OCI-LY7 (cell line): ENCODE measurements at regions not wholly inside any gene's neighbourhood (a gene's known extent, or its start where the extent isn't known, plus 50 kb on each side); places are given as distances from the start of the nearest gene placed in this dataset.

Experiments used
- BruUV-seq: library from RNA; stranded (reverse); fragments of 400-500 nt; replicated peaks from 2 replicates; lab custom pipeline; 2021; lab: Mats Ljungman, UMichigan
- CTCF ChIA-PET: fragments of 300-600 bp; sonication (Branson Sonifier 250); formaldehyde crosslinking; loops from one replicate; lab custom pipeline; 2022; ENCODE audit warnings: antibody characterized with exemption; ENCODE audit not compliant: unreplicated experiment; lab: Charles Lee
- POLR2A ChIA-PET: fragments of 300-600 bp; sonication (Branson Sonifier 250); formaldehyde crosslinking; loops from one replicate; lab custom pipeline; 2022; ENCODE audit warnings: antibody characterized with exemption; lab: Charles Lee
- DNase-seq: peaks from one replicate; pipeline ENCODE4 v3.0.0-alpha.2; 2015; ENCODE audit warnings: low spot score
- H2AFZ ChIP-seq: fragments of 200-600 bp; sonication (generic), shearing (Covaris generic); 2 replicates; pipeline ENCODE4 v1.6.1; 2014; ENCODE audit warnings: mild to moderate bottlenecking, antibody characterized with exemption, low read length, moderate library complexity
- H3K27ac ChIP-seq: fragments of 200-600 bp; sonication (generic); 2 replicates; pipeline ENCODE4 v1.5.1; 2014; ENCODE audit warnings: mixed run types, low read depth, mild to moderate bottlenecking, moderate library complexity, low read length, inconsistent platforms; ENCODE audit not compliant: poor library complexity, severe bottlenecking
- H3K36me3 ChIP-seq: fragments of 200-600 bp; sonication (generic); 2 replicates; pipeline ENCODE4 v1.6.1; 2014; ENCODE audit warnings: mild to moderate bottlenecking, antibody characterized with exemption, low read length, moderate library complexity, mixed read lengths; ENCODE audit not compliant: insufficient read depth
- H3K4me1 ChIP-seq: fragments of 200-600 bp; sonication (generic); 2 replicates; pipeline ENCODE4 v1.5.1; 2014; ENCODE audit warnings: mild to moderate bottlenecking, low read length; ENCODE audit not compliant: insufficient read depth, poor library complexity, severe bottlenecking
- H3K4me2 ChIP-seq: fragments of 200-600 bp; sonication (generic); 2 replicates; pipeline ENCODE4 v1.6.1; 2014; ENCODE audit warnings: mild to moderate bottlenecking, low read length
- H3K4me3 ChIP-seq: fragments of 200-600 bp; sonication (generic); 2 replicates; pipeline ENCODE4 v1.5.1; 2014; ENCODE audit warnings: mild to moderate bottlenecking, low read depth, low read length; ENCODE audit not compliant: poor library complexity, severe bottlenecking
- H3K79me2 ChIP-seq: fragments of 200-600 bp; sonication (generic); 2 replicates; pipeline ENCODE4 v1.6.1; 2016; ENCODE audit warnings: low read depth, mild to moderate bottlenecking, low read length, moderate library complexity, mixed read lengths; ENCODE audit not compliant: insufficient read depth
- H3K9me2 ChIP-seq: fragments of 200-600 bp; sonication (generic); 2 replicates; pipeline ENCODE4 v1.6.1; 2016; ENCODE audit warnings: mild to moderate bottlenecking, low read length, mixed read lengths; ENCODE audit not compliant: insufficient read depth
- H3K9me3 ChIP-seq: fragments of 200-600 bp; sonication (generic); 2 replicates; pipeline ENCODE4 v1.6.1; 2014; ENCODE audit warnings: mild to moderate bottlenecking, mixed run types, low read length, mixed read lengths
- H4K20me1 ChIP-seq: fragments of 200-600 bp; sonication (generic); 2 replicates; pipeline ENCODE4 v1.6.1; 2014; ENCODE audit warnings: mild to moderate bottlenecking, antibody characterized with exemption, low read length, moderate library complexity, mixed read lengths; ENCODE audit not compliant: insufficient read depth
- CTCF ChIP-seq: fragments of 200-600 bp; sonication (generic); conservative IDR thresholded peaks from 2 replicates; pipeline ENCODE4 v1.5.1; 2014; ENCODE audit warnings: mild to moderate bottlenecking, antibody characterized with exemption, low read length, moderate library complexity, mixed read lengths
- EZH2phosphoT487 ChIP-seq: fragments of 200-600 bp; sonication (generic); IDR thresholded peaks from 2 replicates; pipeline ENCODE4 v1.6.1; 2018; ENCODE audit warnings: low read depth, borderline replicate concordance, mild to moderate bottlenecking, mixed run types, antibody characterized with exemption, low read length, moderate library complexity, mixed read lengths
- intact Hi-C: fragments of 100-400 bp; cut with micrococcal nuclease; formaldehyde crosslinking; loops from one replicate; pipeline ENCODE4 v1.10.0; 2022; ENCODE audit not compliant: unreplicated experiment

- Histone ChIP-seq H3K36me3 (no peaks in the 10 kb centered on the region), H3K79me2 (no peaks in the 10 kb centered on the region), H3K27ac (no peak overlapping the region), H3K4me2 (no peak overlapping the region), H4K20me1 (no peaks in the 10 kb centered on the region), H3K9me2 (no peaks in the 10 kb centered on the region), H3K9me3 (no peaks in the 10 kb centered on the region), H3K4me1 (no peaks in the 10 kb centered on the region), H2AFZ (no peak overlapping the region), H3K4me3 (no peak overlapping the region)
- CTCF ChIA-PET: no interaction called here
- intact Hi-C loops: loop anchor here (10.0 kb wide), 1 partner anchor 229 kb away; no protein-coding TSS in a partner anchor
- POLR2A ChIA-PET: no interaction called here
- TF ChIP-seq EZH2phosphoT487 (no peak), CTCF (no peak)
- no TSS peak for BruUV-seq
- no peak for DNase-seq
These were observed 72.0 kb upstream of the LMO1 start for GRCh38 chr11:8335683-8336082.

- Histone ChIP-seq H3K9me2 (no peaks in the 10 kb centered on the region), H3K27ac (no peak overlapping the region), H3K36me3 (no peaks in the 10 kb centered on the region), H4K20me1 (no peaks in the 10 kb centered on the region), H3K9me3 (no peaks in the 10 kb centered on the region), H3K4me3 (no peak overlapping the region), H3K4me2 (no peak overlapping the region), H3K4me1 (no peaks in the 10 kb centered on the region), H2AFZ (no peak overlapping the region), H3K79me2 (no peaks in the 10 kb centered on the region)
- CTCF ChIA-PET: no interaction called here
- DNase-seq: no peak
- POLR2A ChIA-PET: no interaction called here
- intact Hi-C loops: loop anchor here (10.0 kb wide), 1 partner anchor 230 kb away; no protein-coding TSS in a partner anchor
- BruUV-seq: no TSS peak
- no peak for TF ChIP-seq CTCF
- TF ChIP-seq EZH2phosphoT487: no peak
These were observed 71.5 kb upstream of the LMO1 start for GRCh38 chr11:8335186-8335585.

GRCh38 chr11:8333811-8334401, 70.2 kb upstream of the LMO1 start:
- H3K9me2 ChIP-seq: no peaks in the 10 kb centered on the region
- H3K4me1 ChIP-seq: no peaks in the 10 kb centered on the region
- intact Hi-C loops: loop anchor here (10.0 kb wide), 1 partner anchor 231 kb away; no protein-coding TSS in a partner anchor
- TF ChIP-seq EZH2phosphoT487 (no peak), CTCF (no peak)
- H3K36me3 ChIP-seq: no peaks in the 10 kb centered on the region
- no peaks in the 10 kb centered on the region for H3K79me2 ChIP-seq
- H3K4me2 ChIP-seq: no peak overlapping the region
- H2AFZ ChIP-seq: no peak overlapping the region
- CTCF ChIA-PET: no interaction called here
- no peaks in the 10 kb centered on the region for H3K9me3 ChIP-seq
- no TSS peak for BruUV-seq
- POLR2A ChIA-PET: no interaction called here
- H3K4me3 ChIP-seq: no peak overlapping the region
- H4K20me1 ChIP-seq: no peaks in the 10 kb centered on the region
- no peak for DNase-seq
- H3K27ac ChIP-seq: no peak overlapping the region
